Progenitor cell of endocrine pancreas (in vitro differentiated cells): ENCODE measurements at regions not wholly inside any gene's neighbourhood (a gene's known extent, or its start where the extent isn't known, plus 50 kb on each side); places are given as distances from the start of the nearest gene placed in this dataset.
"Not testable (repeated sequence)": the region's sequence is repeated elsewhere in the genome, so short reads cannot be mapped to it uniquely, and the experiment has no call there.

ENCODE experiments used
- DNase-seq: peaks from one replicate; pipeline ENCODE4 v3.0.0; 2021; ENCODE audit warnings: low spot score; ENCODE audit not compliant: unreplicated experiment
- H3K27ac Mint-ChIP-seq: 2 replicates; pipeline ENCODE4 v1.8.0; 2021; ENCODE audit warnings: mild to moderate bottlenecking, moderate library complexity, mixed read lengths
- H3K27me3 Mint-ChIP-seq: 2 replicates; pipeline ENCODE4 v1.8.0; 2021; ENCODE audit warnings: mixed read lengths
- H3K36me3 Mint-ChIP-seq: 2 replicates; pipeline ENCODE4 v1.8.0; 2022; ENCODE audit warnings: mixed read lengths; ENCODE audit not compliant: insufficient read depth
- H3K4me1 Mint-ChIP-seq: 2 replicates; pipeline ENCODE4 v1.8.0; 2021; ENCODE audit warnings: low read depth, mixed read lengths
- H3K4me3 Mint-ChIP-seq: 2 replicates; pipeline ENCODE4 v1.8.0; 2021; ENCODE audit warnings: low read depth, mild to moderate bottlenecking, moderate library complexity, mixed read lengths
- H3K9me3 Mint-ChIP-seq: 2 replicates; pipeline ENCODE4 v1.8.0; 2021; ENCODE audit warnings: low read depth, mixed read lengths
- TF ChIP-seq, protein P1 (sequence below): fragments of 200-600 bp; sonication (generic); IDR thresholded peaks from one replicate; pipeline ENCODE4 v1.5.0; 2021; ENCODE audit warnings: antibody characterized with exemption, mild to moderate bottlenecking; ENCODE audit not compliant: unreplicated experiment

DNA sequence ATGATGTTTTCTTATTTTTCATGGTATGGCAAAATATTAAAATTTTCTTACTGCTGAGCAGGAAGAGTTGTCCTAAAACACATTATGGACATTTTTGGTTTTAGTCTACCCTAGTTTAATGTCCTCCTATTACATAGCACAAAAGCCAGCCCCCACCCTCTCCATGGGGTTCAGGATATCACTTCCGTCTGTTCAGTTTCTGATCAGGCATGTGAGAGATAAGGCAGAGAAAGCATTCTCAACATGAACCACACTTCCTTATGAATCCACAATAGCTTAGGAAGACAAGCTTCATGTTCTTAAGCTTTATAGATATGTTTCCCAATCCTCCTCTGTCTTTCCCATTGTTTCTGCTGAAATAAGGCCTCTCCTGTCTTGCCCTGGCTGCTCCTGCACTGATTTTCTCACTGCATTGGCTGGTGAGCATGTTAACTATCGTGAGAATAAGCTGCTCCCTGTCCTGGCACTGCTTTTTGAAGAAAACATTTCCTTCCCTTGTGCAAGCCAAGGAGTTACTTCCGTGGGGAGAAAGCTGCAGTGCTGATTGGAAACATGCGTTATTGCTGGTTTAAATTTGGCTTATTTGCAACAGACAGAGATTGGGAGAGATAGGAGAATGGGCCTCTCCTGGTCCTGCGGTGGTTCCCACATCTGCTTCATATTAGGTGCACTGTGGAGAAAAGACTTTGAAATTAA, 260.3 kb upstream of the RPS23 start:
- no peak overlapping the region for H3K27ac Mint-ChIP-seq
- no peak for DNase-seq
- H3K9me3 Mint-ChIP-seq: peaks cover 7% of the 10 kb centered on the region
- no peaks in the 10 kb centered on the region for H3K27me3 Mint-ChIP-seq
- peaks cover 14% of the 10 kb centered on the region for H3K4me1 Mint-ChIP-seq
- peaks cover 1% of the 10 kb centered on the region for H3K36me3 Mint-ChIP-seq
- H3K4me3 Mint-ChIP-seq: no peak overlapping the region
- TF ChIP-seq, protein P1, sequence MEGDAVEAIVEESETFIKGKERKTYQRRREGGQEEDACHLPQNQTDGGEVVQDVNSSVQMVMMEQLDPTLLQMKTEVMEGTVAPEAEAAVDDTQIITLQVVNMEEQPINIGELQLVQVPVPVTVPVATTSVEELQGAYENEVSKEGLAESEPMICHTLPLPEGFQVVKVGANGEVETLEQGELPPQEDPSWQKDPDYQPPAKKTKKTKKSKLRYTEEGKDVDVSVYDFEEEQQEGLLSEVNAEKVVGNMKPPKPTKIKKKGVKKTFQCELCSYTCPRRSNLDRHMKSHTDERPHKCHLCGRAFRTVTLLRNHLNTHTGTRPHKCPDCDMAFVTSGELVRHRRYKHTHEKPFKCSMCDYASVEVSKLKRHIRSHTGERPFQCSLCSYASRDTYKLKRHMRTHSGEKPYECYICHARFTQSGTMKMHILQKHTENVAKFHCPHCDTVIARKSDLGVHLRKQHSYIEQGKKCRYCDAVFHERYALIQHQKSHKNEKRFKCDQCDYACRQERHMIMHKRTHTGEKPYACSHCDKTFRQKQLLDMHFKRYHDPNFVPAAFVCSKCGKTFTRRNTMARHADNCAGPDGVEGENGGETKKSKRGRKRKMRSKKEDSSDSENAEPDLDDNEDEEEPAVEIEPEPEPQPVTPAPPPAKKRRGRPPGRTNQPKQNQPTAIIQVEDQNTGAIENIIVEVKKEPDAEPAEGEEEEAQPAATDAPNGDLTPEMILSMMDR: no peak

DNA sequence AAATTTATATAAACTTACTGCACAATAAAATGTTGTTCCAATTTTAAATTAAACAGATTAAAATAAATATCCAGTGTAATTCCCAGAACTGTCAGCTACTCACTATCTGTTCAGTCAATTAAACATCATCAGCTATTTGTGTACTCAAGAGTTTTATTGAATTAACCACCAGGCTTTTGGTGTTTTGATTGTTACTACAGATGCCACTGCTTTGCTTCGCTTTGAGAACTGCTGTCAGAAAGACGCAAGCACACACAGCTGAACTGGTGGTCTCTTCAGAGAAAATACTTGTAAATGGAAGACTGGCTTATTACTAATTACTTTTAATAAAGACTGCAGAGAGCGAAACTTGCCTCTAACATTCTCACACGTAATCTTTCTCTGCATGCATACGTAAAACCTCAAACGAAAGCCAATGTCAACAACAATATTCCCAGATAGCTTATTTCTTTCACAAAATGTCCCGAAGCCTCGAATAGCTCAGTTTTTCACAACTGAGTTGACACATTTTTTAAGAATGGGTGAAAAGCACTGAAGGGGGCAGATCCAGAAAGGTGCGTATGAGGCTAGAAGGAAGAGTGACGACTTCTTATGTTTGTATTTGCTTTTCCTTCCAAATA, 259.6 kb upstream of the RPS23 start:
- DNase-seq: no peak
- H3K27me3 Mint-ChIP-seq: no peaks in the 10 kb centered on the region
- H3K4me1 Mint-ChIP-seq: peaks cover 14% of the 10 kb centered on the region
- H3K27ac Mint-ChIP-seq: no peak overlapping the region
- H3K36me3 Mint-ChIP-seq: no peaks in the 10 kb centered on the region
- peaks cover 7% of the 10 kb centered on the region for H3K9me3 Mint-ChIP-seq
- TF ChIP-seq, protein P1: no peak
- H3K4me3 Mint-ChIP-seq: no peak overlapping the region

DNA sequence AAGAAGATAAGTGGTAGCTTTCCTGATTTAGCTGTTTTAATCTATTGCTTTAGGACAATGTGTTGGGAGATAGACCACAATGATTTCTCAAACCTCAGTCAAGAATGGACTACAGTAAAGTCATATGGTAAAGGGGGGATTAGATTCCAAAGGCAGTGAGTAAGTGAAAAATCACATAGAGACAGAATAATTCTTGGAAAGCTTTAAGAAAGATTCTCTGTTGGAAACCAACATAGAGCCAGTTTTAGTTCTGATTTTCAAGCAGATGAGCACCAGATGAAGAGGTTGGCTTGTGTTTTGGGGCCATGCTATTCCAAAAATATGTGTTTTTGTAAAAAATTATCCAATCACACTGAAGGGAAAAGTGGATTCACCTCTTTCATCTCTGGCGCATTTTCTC, 256.8 kb upstream of the RPS23 start:
- Mint-ChIP-seq H3K27me3 (no peaks in the 10 kb centered on the region), H3K9me3 (peaks cover 23% of the 10 kb centered on the region), H3K4me3 (no peak overlapping the region), H3K4me1 (peaks cover 14% of the 10 kb centered on the region), H3K36me3 (peaks cover 7% of the 10 kb centered on the region), H3K27ac (no peak overlapping the region)
- TF ChIP-seq, protein P1: no peak
- no peak for DNase-seq

DNA sequence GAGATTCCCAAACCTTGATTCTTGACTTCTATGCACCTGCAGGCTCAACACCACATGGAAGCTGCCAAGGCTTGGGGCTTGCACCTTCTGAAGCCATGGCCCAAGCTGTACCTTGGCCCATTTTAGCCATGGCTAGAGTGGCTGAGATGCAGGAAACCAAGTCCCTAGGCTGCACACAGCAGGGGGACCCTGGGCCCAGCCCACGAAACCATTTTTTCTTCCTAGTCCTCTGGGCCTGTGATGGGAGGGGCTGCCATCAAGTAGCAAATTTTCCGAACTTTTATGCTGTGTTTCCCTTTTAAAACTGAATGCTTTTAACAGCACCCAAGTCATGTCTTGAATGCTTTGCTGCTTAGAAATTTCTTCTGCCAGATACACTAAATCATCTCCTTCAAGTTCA, 253.9 kb upstream of the RPS23 start:
- DNase-seq, H3K4me3 Mint-ChIP-seq, H3K36me3 Mint-ChIP-seq, H3K27ac Mint-ChIP-seq, H3K27me3 Mint-ChIP-seq, H3K4me1 Mint-ChIP-seq: not testable (repeated sequence)
- peaks cover 29% of the 10 kb centered on the region for H3K9me3 Mint-ChIP-seq

DNA sequence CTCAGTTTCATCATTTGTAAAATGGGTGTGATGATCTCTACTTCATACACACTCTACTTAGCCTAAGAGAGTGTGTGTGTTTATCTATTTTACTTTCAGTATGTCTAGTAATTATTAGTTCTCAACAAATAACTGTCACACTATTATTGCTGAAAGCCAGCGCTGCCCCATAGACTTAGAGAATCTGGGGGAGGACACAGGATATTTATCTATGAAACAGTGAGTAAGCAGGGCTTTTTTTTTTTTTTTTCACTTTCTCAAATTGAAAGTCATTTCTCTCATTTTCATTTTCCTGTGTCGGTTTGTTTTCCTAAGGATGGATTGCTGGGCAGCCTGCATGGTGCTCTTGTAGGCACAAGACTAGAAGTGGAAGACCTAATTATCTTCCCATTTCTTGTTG, 248.4 kb upstream of the RPS23 start:
- Mint-ChIP-seq H3K27me3 (no peaks in the 10 kb centered on the region), H3K27ac (no peak overlapping the region), H3K9me3 (peaks cover 20% of the 10 kb centered on the region), H3K4me1 (peaks cover 7% of the 10 kb centered on the region), H3K4me3 (no peak overlapping the region), H3K36me3 (peaks cover 2% of the 10 kb centered on the region)
- DNase-seq: no peak
- TF ChIP-seq, protein P1: no peak

DNA sequence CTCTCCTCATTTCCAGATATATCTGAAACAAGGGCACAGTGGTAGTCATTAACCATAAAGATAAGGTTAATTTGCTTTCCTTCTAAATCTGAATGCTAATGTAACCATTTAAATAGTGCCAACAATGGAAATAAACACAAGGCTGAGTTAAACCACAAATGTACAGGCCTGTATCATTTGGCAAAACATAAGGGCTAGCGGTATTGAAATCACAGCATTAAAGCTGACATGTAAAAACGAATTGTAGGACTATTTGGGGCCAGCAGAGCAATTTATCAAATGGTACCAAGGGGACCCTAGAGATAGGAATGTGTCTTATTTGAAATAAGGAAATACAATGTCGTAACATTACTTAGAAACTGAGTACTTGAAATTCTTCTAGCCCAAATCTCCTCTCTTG, 247.5 kb upstream of the RPS23 start:
- H3K9me3 Mint-ChIP-seq: peaks cover 11% of the 10 kb centered on the region
- H3K36me3 Mint-ChIP-seq: no peaks in the 10 kb centered on the region
- no peak overlapping the region for H3K27ac Mint-ChIP-seq
- DNase-seq: no peak
- H3K4me1 Mint-ChIP-seq: peaks cover 11% of the 10 kb centered on the region
- H3K27me3 Mint-ChIP-seq: no peaks in the 10 kb centered on the region
- TF ChIP-seq, protein P1: no peak
- no peak overlapping the region for H3K4me3 Mint-ChIP-seq
